IMR-90 (cell line): ENCODE measurements at regions not wholly inside any gene's neighbourhood (a gene's known extent, or its start where the extent isn't known, plus 50 kb on each side); places are given as distances from the start of the nearest gene placed in this dataset.

Source experiments
- ATAC-seq: fragments of 200-7000 bp; cut with Tn5 transposase; 2 replicates; pipeline ENCODE4 v1.9.1; 2020; ENCODE audit warnings: low read depth, mild to moderate bottlenecking, moderate library complexity
- BruUV-seq: library from RNA; stranded (reverse); fragments of 400-500 nt; replicated peaks from 2 replicates; lab custom pipeline; 2021; lab: Mats Ljungman, UMichigan
- CTCF ChIA-PET: fragments of 300-600 bp; formaldehyde crosslinking; extraction: SDS; loops from one replicate; lab custom pipeline; 2021; ENCODE audit warnings: antibody characterized with exemption; lab: Yijun Ruan, JAX
- POLR2A ChIA-PET: fragments of 300-600 bp; sonication (Branson Sonifier 250); formaldehyde crosslinking; loops from one replicate; lab custom pipeline; 2022; ENCODE audit warnings: antibody characterized with exemption; ENCODE audit not compliant: unreplicated experiment; lab: Charles Lee
- DNase-seq: peaks from one replicate; pipeline ENCODE4 v3.0.0; 2013
- H2AFZ ChIP-seq: replicated peaks from 2 replicates; pipeline ENCODE3; 2013; ENCODE audit warnings: low read length, mild to moderate bottlenecking; ENCODE audit not compliant: poor library complexity
- H2AK5ac ChIP-seq: 2 replicates; pipeline ENCODE4 v1.6.1; 2013; ENCODE audit warnings: low read depth, low read length, inconsistent platforms
- H2AK9ac ChIP-seq: replicated peaks from 2 replicates; pipeline ENCODE3; 2013; ENCODE audit warnings: mild to moderate bottlenecking, low read depth, low read length, moderate library complexity; ENCODE audit not compliant: poor library complexity
- H2BK120ac ChIP-seq: 2 replicates; pipeline ENCODE4 v1.6.1; 2013; ENCODE audit warnings: low read depth, low read length, inconsistent platforms
- H2BK15ac ChIP-seq: 3 replicates; pipeline ENCODE4 v1.6.1; 2013; ENCODE audit warnings: low read depth, low read length, inconsistent platforms
- H2BK20ac ChIP-seq: 2 replicates; pipeline ENCODE4 v1.6.1; 2013; ENCODE audit warnings: low read depth, mild to moderate bottlenecking, inconsistent platforms, low read length, moderate library complexity
- H2BK5ac ChIP-seq: 2 replicates; pipeline ENCODE4 v1.6.1; 2013; ENCODE audit warnings: mild to moderate bottlenecking, low read depth, low read length, inconsistent platforms; ENCODE audit not compliant: poor library complexity, severe bottlenecking
- H3K14ac ChIP-seq: replicated peaks from 2 replicates; pipeline ENCODE4 v1.6.1; 2013; ENCODE audit warnings: low read depth, low read length, inconsistent platforms
- H3K18ac ChIP-seq: 2 replicates; pipeline ENCODE4 v1.6.1; 2013; ENCODE audit warnings: low read depth, low read length, control low read depth
- H3K23ac ChIP-seq: 2 replicates; pipeline ENCODE4 v1.6.1; 2013; ENCODE audit warnings: low read depth, low read length, inconsistent platforms
- H3K27ac ChIP-seq: 2 replicates; pipeline ENCODE4 v1.5.1; 2013; ENCODE audit warnings: mild to moderate bottlenecking, control low read depth, low read length; ENCODE audit not compliant: insufficient read depth
- H3K27me3 ChIP-seq: 2 replicates; pipeline ENCODE4 v1.6.1; 2013; ENCODE audit warnings: low read length; ENCODE audit not compliant: control insufficient read depth, insufficient read depth
- H3K36me3 ChIP-seq: 2 replicates; pipeline ENCODE4 v1.6.1; 2013; ENCODE audit warnings: low read length, mixed read lengths; ENCODE audit not compliant: control insufficient read depth, insufficient read depth
- H3K4ac ChIP-seq: 2 replicates; pipeline ENCODE4 v1.6.1; 2013; ENCODE audit warnings: low read depth, low read length, inconsistent platforms
- H3K4me1 ChIP-seq: 2 replicates; pipeline ENCODE4 v1.6.1; 2013; ENCODE audit warnings: low read length, mixed read lengths; ENCODE audit not compliant: control insufficient read depth, insufficient read depth
- H3K4me2 ChIP-seq: 2 replicates; pipeline ENCODE4 v1.6.1; 2013; ENCODE audit warnings: low read depth, mild to moderate bottlenecking, control low read depth, low read length, moderate library complexity
- H3K4me3 ChIP-seq: 2 replicates; pipeline ENCODE4 v1.5.1; 2013; ENCODE audit warnings: low read depth, mild to moderate bottlenecking, control low read depth, low read length, moderate library complexity; ENCODE audit not compliant: insufficient read depth
- H3K56ac ChIP-seq: 2 replicates; pipeline ENCODE4 v1.6.1; 2013; ENCODE audit warnings: low read length, inconsistent platforms; ENCODE audit not compliant: insufficient read depth; ENCODE audit errors: extremely low read depth
- H3K79me1 ChIP-seq, 2 experiments: 2 replicates each; pipeline ENCODE4 v1.6.1; 2013; ENCODE audit warnings: low read length in 2 of 2, inconsistent platforms in 1 of 2, low read depth in 1 of 2
- H3K9ac ChIP-seq: 2 replicates; pipeline ENCODE4 v1.6.1; 2013; ENCODE audit warnings: low read depth, low read length, control low read depth
- H3K9me1 ChIP-seq: 2 replicates; pipeline ENCODE4 v1.6.1; 2013; ENCODE audit warnings: low read length, inconsistent platforms; ENCODE audit not compliant: insufficient read depth
- H3K9me3 ChIP-seq: 2 replicates; pipeline ENCODE4 v1.6.1; 2013; ENCODE audit warnings: low read length; ENCODE audit not compliant: control insufficient read depth, insufficient read depth
- H4K20me1 ChIP-seq: 2 replicates; pipeline ENCODE4 v1.6.1; 2013; ENCODE audit warnings: low read length, inconsistent platforms; ENCODE audit not compliant: insufficient read depth
- H4K5ac ChIP-seq: 2 replicates; pipeline ENCODE4 v1.6.1; 2013; ENCODE audit warnings: mild to moderate bottlenecking, low read depth, low read length, control low read depth
- H4K8ac ChIP-seq, 2 experiments: 2 replicates each; pipeline ENCODE4 v1.6.1; 2013; ENCODE audit warnings: low read depth in 2 of 2, low read length in 2 of 2, control low read depth in 1 of 2, inconsistent platforms in 1 of 2
- H4K91ac ChIP-seq: 2 replicates; pipeline ENCODE4 v1.6.1; 2013; ENCODE audit warnings: low read depth, low read length, inconsistent platforms; ENCODE audit not compliant: insufficient read depth
- CEBPB ChIP-seq: IDR thresholded peaks from 2 replicates; pipeline ENCODE4 v1.6.1; 2012; ENCODE audit warnings: low read depth, low read length, improper control_type of control experiment
- CHD1 ChIP-seq: IDR thresholded peaks from 2 replicates; pipeline ENCODE4 v1.6.1; 2012; ENCODE audit warnings: low read depth, low read length, improper control_type of control experiment
- CTCF ChIP-seq: conservative IDR thresholded peaks from 2 replicates; pipeline ENCODE4 v1.5.1; 2012; ENCODE audit warnings: mild to moderate bottlenecking, low read depth, low read length, improper control_type of control experiment
- FOS ChIP-seq: fragments of 150-350 bp; IDR thresholded peaks from 2 replicates; pipeline ENCODE4 v1.6.1; 2016; ENCODE audit warnings: low read depth, low read length
- MAFK ChIP-seq: IDR thresholded peaks from 2 replicates; pipeline ENCODE4 v1.6.1; 2012; ENCODE audit warnings: low read depth, low read length, improper control_type of control experiment
- MAZ ChIP-seq: IDR thresholded peaks from 2 replicates; pipeline ENCODE4 v1.6.1; 2012; ENCODE audit warnings: low read depth, mild to moderate bottlenecking, low read length, improper control_type of control experiment, moderate library complexity, borderline replicate concordance
- NFE2L2 ChIP-seq: fragments of 150-350 bp; IDR thresholded peaks from 2 replicates; pipeline ENCODE4 v1.6.1; 2016; ENCODE audit warnings: low read depth, mild to moderate bottlenecking, low read length
- POLR2A ChIP-seq: IDR thresholded peaks from 2 replicates; pipeline ENCODE4 v1.6.1; 2012; ENCODE audit warnings: mild to moderate bottlenecking, low read depth, low read length
- RAD21 ChIP-seq: IDR thresholded peaks from 2 replicates; pipeline ENCODE4 v1.6.1; 2012; ENCODE audit warnings: low read length, improper control_type of control experiment
- RCOR1 ChIP-seq: IDR thresholded peaks from 2 replicates; pipeline ENCODE4 v1.6.1; 2012; ENCODE audit warnings: mild to moderate bottlenecking, low read length, improper control_type of control experiment; ENCODE audit not compliant: insufficient replicate concordance
- RFX5 ChIP-seq: IDR thresholded peaks from 2 replicates; pipeline ENCODE4 v1.8.0; 2012; ENCODE audit warnings: low read depth, mild to moderate bottlenecking, low read length, moderate library complexity
- WGBS, 2 experiments: methylation state at CpG; one replicate each; pipeline versions ENCODE4 v1.1.5 to v1.1.7; 2013; ENCODE audit warnings: missing lambda C conversion rate in 2 of 2; ENCODE audit not compliant: insufficient read length in 1 of 2; ENCODE audit errors: extremely low coverage in 2 of 2; 5-methylcytosine and 5-hydroxymethylcytosine counted together
- dilution Hi-C: fragments of 300-500 bp; cut with HindIII; formaldehyde crosslinking; loops from one replicate; pipeline ENCODE4 v1.14.3; 2018; ENCODE audit warnings: low sequenced_read_pairs; ENCODE audit not compliant: unreplicated experiment
- in situ Hi-C: fragments of 300-500 bp; cut with MboI; formaldehyde crosslinking; loops from 3 replicates; pipeline ENCODE4 v1.14.3; 2019; ENCODE audit warnings: low sequenced_read_pairs, inconsistent platforms, mixed read lengths
- intact Hi-C: fragments of 100-400 bp; cut with micrococcal nuclease; formaldehyde crosslinking; loops from 2 replicates; pipeline ENCODE4 v1.10.0; 2022
- TF ChIP-seq, protein P1 (sequence below): fragments of 150-350 bp; IDR thresholded peaks from 2 replicates; pipeline ENCODE4 v1.6.1; 2016; ENCODE audit warnings: low read depth, mild to moderate bottlenecking, low read length, moderate library complexity, borderline replicate concordance
- TF ChIP-seq, protein P2 (sequence below): fragments of 150-350 bp; IDR thresholded peaks from 2 replicates; pipeline ENCODE4 v1.6.1; 2017; ENCODE audit warnings: mild to moderate bottlenecking, antibody characterized with exemption, low read length, low read depth

DNA sequence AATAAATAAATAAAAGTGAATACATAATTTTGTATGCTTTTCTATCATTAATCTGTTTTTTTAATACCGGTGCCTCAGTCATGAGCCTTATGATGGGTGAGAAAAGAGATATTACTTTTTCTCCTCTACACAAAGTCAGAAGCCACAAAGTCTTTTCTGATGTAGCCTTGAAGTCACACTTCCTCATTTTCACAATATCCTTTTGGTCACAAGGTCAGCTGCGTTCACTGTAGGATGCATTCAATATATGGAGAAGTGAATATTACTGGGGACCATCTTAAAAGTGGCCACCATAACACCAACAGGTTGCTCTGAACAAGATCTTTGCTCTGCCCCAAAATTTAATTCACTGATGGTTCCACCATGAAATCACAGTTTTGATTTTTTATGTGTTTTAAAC lies 83.3 kb upstream of the TNR start:
- Histone ChIP-seq H4K8ac (no peak overlapping the region), H3K14ac (no peak overlapping the region), H2BK20ac (no peak overlapping the region), H2AK9ac (no peak overlapping the region), H2BK15ac (no peak overlapping the region), H3K4me2 (no peak overlapping the region), H3K23ac (no peak overlapping the region), H3K4me3 (no peak overlapping the region), H2AFZ (no peak overlapping the region), H4K20me1 (no peaks in the 10 kb centered on the region), H3K27me3 (no peaks in the 10 kb centered on the region), H2BK120ac (no peak overlapping the region), H3K4me1 (no peaks in the 10 kb centered on the region), H3K4ac (no peak overlapping the region), H4K91ac (no peak overlapping the region), H3K79me1 (no peaks in the 10 kb centered on the region), H3K9me3 (no peaks in the 10 kb centered on the region), H4K5ac (no peak overlapping the region), H3K9me1 (no peaks in the 10 kb centered on the region), H3K18ac (no peak overlapping the region), H3K27ac (no peak overlapping the region), H3K36me3 (no peaks in the 10 kb centered on the region), H2AK5ac (no peak overlapping the region), H3K56ac (no peak overlapping the region), H2BK5ac (no peak overlapping the region), H3K9ac (no peak overlapping the region)
- no peak for TF ChIP-seq NFE2L2
- no peak for TF ChIP-seq POLR2A
- TF ChIP-seq MAZ = no peak
- no peak for TF ChIP-seq CEBPB
- no peak for TF ChIP-seq CTCF
- TF ChIP-seq CHD1 = no peak
- no peak for TF ChIP-seq RCOR1
- TF ChIP-seq RFX5 = no peak
- TF ChIP-seq RAD21 = no peak
- TF ChIP-seq, protein P1, sequence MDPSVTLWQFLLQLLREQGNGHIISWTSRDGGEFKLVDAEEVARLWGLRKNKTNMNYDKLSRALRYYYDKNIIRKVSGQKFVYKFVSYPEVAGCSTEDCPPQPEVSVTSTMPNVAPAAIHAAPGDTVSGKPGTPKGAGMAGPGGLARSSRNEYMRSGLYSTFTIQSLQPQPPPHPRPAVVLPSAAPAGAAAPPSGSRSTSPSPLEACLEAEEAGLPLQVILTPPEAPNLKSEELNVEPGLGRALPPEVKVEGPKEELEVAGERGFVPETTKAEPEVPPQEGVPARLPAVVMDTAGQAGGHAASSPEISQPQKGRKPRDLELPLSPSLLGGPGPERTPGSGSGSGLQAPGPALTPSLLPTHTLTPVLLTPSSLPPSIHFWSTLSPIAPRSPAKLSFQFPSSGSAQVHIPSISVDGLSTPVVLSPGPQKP = no peak
- TF ChIP-seq, protein P2, sequence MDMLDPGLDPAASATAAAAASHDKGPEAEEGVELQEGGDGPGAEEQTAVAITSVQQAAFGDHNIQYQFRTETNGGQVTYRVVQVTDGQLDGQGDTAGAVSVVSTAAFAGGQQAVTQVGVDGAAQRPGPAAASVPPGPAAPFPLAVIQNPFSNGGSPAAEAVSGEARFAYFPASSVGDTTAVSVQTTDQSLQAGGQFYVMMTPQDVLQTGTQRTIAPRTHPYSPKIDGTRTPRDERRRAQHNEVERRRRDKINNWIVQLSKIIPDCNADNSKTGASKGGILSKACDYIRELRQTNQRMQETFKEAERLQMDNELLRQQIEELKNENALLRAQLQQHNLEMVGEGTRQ = no peak
- TF ChIP-seq MAFK = no peak
- TF ChIP-seq FOS = no peak
- DNase-seq (no peak), ATAC-seq (no peak)
- ChIA-PET CTCF (no interaction called here), POLR2A (no interaction called here)
- intact Hi-C loops = no loop called here
- no CpG with 5 or more reads among the region's 2 CpGs for WGBS, 2 experiments
- dilution Hi-C loops = no loop called here
- no TSS peak for BruUV-seq
- in situ Hi-C loops = no loop called here
